ENCODE measurements at regions not wholly inside any gene's neighbourhood (a gene's known extent, or its start where the extent isn't known, plus 50 kb on each side); places are given as distances from the start of the nearest gene placed in this dataset.

DNA sequence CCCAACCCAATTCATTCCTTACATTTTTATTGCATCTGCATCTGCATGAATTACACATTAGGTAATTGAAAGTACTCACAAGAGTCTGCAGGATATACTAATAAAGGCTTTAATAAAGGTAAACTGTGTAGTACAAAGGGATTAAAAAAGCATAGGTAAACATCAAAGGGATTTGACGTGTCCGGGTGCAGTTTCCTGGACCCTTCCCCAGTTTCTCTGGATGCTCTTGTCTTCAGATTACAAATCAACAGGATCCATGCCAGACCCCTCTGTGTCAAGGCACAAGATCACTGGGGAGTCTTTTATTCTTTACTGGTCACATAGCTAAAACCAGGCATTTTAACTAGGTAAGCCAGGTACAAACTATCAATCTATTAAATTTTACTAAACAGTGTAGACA lies 177.2 kb upstream of the TYRP1 start:
- no peak for TF ChIP-seq CTCF (IDR thresholded peaks at IDR 0.05)
- no peak for TF ChIP-seq POLR2A (IDR thresholded peaks at IDR 0.05)

Measured in heart left ventricle (tissue), 13 donors.